Transverse colon (tissue), 4 donors: ENCODE measurements at regions not wholly inside any gene's neighbourhood (a gene's known extent, or its start where the extent isn't known, plus 50 kb on each side); places are given as distances from the start of the nearest gene placed in this dataset.

Source experiments
- DNase-seq: peaks from one replicate; pipeline ENCODE4 v3.0.0-alpha.2; 2019
- H3K27ac ChIP-seq, 4 donors: fragments of 200-600 bp; sonication (generic); 2 replicates each; pipeline ENCODE4 v1.5.1; 2016 to 2018; ENCODE audit warnings: inconsistent platforms in 4 of 4
- H3K27me3 ChIP-seq: fragments of 200-600 bp; sonication (generic); 2 replicates; pipeline ENCODE4 v1.5.1; 2017; ENCODE audit warnings: inconsistent platforms
- H3K36me3 ChIP-seq, 4 donors: fragments of 200-600 bp; sonication (generic); 2 replicates each; pipeline ENCODE4 v1.5.1; 2017 to 2019; ENCODE audit warnings: inconsistent platforms in 4 of 4
- H3K4me1 ChIP-seq, 4 donors: fragments of 200-600 bp; sonication (generic); 2 replicates each; pipeline ENCODE4 v1.5.1; 2017 to 2020; ENCODE audit warnings: inconsistent platforms in 4 of 4
- H3K4me3 ChIP-seq, 4 donors: fragments of 200-600 bp; sonication (generic); 1 replicate in 1 of 4; 2 replicates in 3 of 4; pipeline versions ENCODE4 v1.5.1 to v1.6.1; 2017 to 2019; ENCODE audit warnings: inconsistent platforms in 4 of 4
- H3K9me3 ChIP-seq, 2 donors: fragments of 200-600 bp; sonication (generic); 2 replicates each; pipeline ENCODE4 v1.5.1; 2017 to 2019; ENCODE audit warnings: inconsistent platforms in 2 of 2
- EP300 ChIP-seq: sonication (generic); formaldehyde crosslinking; IDR thresholded peaks from one replicate; pipeline ENCODE4 v1.6.1; 2017; ENCODE audit warnings: antibody characterized with exemption, low read depth
- POLR2A ChIP-seq: fragments of 450-650 bp; IDR thresholded peaks from one replicate; pipeline ENCODE4 v1.6.1; 2016; ENCODE audit warnings: antibody characterized with exemption, mild to moderate bottlenecking, moderate library complexity
- POLR2AphosphoS5 ChIP-seq, 3 donors: sonication (generic); formaldehyde crosslinking; IDR thresholded peaks; one replicate each; pipeline ENCODE4 v1.6.1; 2016; ENCODE audit warnings: antibody characterized with exemption in 3 of 3
- WGBS, 2 donors: methylation state at CpG; one replicate each; pipeline ENCODE4 v1.1.5; 2018; ENCODE audit warnings: low coverage in 1 of 2; 5-methylcytosine and 5-hydroxymethylcytosine counted together
- in situ Hi-C, 4 donors: fragments of 200-750 bp; cut with MboI; loops; one replicate each; pipeline versions ENCODE4 v1.15.0 to v1.15.1; 2017; ENCODE audit warnings: low sequenced_read_pairs in 3 of 4, low pct_ligation_motif_present in 1 of 4, low pct_unique_long_range_greater_than_20kb in 1 of 4
- intact Hi-C: fragments of 100-400 bp; cut with DNase I; formaldehyde crosslinking; loops from one replicate; pipeline ENCODE4 v1.15.1; 2023; ENCODE audit warnings: low total_unique reads
- TF ChIP-seq, protein P1 (sequence below), 5 experiments: fragments of 200-600 bp in 3 of 5; fragments of 450-650 bp in 2 of 5; sonication (generic) in 3 of 5; IDR thresholded peaks; 1 replicate in 2 of 5; 2 replicates in 3 of 5; pipeline ENCODE4 v1.5.1; 2016 to 2017; ENCODE audit warnings: antibody characterized with exemption in 5 of 5, inconsistent platforms in 3 of 5, mild to moderate bottlenecking in 2 of 5, moderate library complexity in 1 of 5

DNA sequence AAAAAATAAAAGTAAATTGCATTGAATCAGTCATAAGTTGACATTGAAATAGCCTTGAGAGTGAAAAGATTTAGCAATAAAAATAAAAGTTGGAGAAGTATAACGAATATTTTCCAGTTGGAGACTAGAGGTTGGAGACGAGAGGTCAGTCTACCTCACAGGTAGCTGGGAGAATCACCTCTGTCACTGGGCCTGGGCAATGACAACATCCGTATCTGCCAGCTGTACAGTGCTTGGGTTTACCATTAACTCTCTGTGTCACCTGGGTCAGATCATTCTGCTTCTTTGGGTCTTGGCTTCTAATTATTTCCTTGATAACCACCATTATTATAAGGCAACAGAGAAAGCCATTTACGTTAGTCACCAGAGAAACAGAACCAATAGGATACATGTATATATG, 62.0 kb upstream of the STEAP4 start:
- no peaks in the 10 kb centered on the region for H3K27me3 ChIP-seq
- no peak overlapping the region for H3K4me3 ChIP-seq
- 85% methylated on average over 2 to 4 of the region's 4 CpGs for WGBS, 2 donors
- in situ Hi-C loops (no loop called here), intact Hi-C loops (no loop called here)
- H3K9me3 ChIP-seq: no peaks in the 10 kb centered on the region
- TF ChIP-seq POLR2A: no peak
- H3K4me1 ChIP-seq: no peaks in the 10 kb centered on the region
- no peak for DNase-seq
- no peak overlapping the region for H3K27ac ChIP-seq
- no peaks in the 10 kb centered on the region for H3K36me3 ChIP-seq

DNA sequence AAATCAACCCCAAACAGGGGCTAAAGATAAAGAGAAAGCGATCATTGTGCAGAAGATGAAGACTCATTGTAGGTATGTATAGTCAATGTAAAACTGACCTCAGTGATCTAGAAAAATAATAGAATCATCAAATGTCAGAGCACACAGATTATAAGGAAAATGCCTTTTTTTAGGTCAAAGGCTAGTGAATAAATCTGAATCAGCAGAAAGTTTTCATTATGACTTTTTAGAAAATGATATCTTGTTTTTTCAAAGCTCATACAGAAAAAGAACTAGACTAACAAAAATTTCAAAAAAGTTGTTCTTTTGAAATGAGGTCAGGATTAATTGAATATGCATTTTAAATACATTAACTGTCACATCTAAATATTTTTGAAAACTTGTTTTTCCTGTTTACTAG, 60.2 kb upstream of the STEAP4 start:
- no peaks in the 10 kb centered on the region for H3K27me3 ChIP-seq
- H3K9me3 ChIP-seq: no peaks in the 10 kb centered on the region
- TF ChIP-seq EP300: no peak
- TF ChIP-seq POLR2AphosphoS5 (IDR thresholded peaks at IDR 0.05): no peak
- TF ChIP-seq, protein P1, sequence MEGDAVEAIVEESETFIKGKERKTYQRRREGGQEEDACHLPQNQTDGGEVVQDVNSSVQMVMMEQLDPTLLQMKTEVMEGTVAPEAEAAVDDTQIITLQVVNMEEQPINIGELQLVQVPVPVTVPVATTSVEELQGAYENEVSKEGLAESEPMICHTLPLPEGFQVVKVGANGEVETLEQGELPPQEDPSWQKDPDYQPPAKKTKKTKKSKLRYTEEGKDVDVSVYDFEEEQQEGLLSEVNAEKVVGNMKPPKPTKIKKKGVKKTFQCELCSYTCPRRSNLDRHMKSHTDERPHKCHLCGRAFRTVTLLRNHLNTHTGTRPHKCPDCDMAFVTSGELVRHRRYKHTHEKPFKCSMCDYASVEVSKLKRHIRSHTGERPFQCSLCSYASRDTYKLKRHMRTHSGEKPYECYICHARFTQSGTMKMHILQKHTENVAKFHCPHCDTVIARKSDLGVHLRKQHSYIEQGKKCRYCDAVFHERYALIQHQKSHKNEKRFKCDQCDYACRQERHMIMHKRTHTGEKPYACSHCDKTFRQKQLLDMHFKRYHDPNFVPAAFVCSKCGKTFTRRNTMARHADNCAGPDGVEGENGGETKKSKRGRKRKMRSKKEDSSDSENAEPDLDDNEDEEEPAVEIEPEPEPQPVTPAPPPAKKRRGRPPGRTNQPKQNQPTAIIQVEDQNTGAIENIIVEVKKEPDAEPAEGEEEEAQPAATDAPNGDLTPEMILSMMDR (IDR thresholded peaks at IDR 0.05): no peak
- no peak for TF ChIP-seq POLR2A
- intact Hi-C loops: no loop called here
- no peaks in the 10 kb centered on the region for H3K36me3 ChIP-seq
- H3K4me1 ChIP-seq: no peaks in the 10 kb centered on the region
- in situ Hi-C loops: no loop called here
- 88 to 90% methylated on average over 1 of the region's 1 CpG for WGBS, 2 donors
- no peak for DNase-seq
- H3K27ac ChIP-seq: no peak overlapping the region
- H3K4me3 ChIP-seq: no peak overlapping the region

DNA sequence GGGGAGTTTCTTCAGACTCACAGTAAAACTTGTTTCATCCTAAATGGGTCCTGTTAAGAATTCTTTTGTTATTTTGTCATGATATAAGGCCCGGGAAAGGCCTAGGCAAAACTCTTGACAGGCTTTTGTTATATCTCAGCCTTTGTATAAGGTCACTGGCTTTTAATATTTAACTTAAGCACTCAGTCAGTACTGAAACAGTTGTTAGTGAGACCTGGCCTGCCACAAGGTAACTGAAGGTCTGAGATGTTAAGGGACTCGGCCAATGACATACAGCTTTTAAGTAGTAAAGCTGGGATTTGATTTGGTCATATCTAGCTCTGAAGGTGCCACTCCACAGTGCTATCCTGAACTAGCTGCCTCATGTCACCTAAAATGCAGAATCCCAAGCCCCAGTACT, 57.2 kb upstream of the STEAP4 start:
- Histone ChIP-seq H3K9me3 (no peaks in the 10 kb centered on the region), H3K4me1 (no peaks in the 10 kb centered on the region), H3K36me3 (no peaks in the 10 kb centered on the region), H3K4me3 (no peak overlapping the region), H3K27ac (no peak overlapping the region), H3K27me3 (no peaks in the 10 kb centered on the region)
- DNase-seq: no peak
- 75 to 90% methylated on average over 2 of the region's 2 CpGs for WGBS, 2 donors
- TF ChIP-seq, protein P1 (IDR thresholded peaks at IDR 0.05): no peak
- no peak for TF ChIP-seq EP300
- TF ChIP-seq POLR2AphosphoS5 (IDR thresholded peaks at IDR 0.05): no peak
- TF ChIP-seq POLR2A: no peak
- intact Hi-C loops (no loop called here), in situ Hi-C loops (no loop called here)

DNA sequence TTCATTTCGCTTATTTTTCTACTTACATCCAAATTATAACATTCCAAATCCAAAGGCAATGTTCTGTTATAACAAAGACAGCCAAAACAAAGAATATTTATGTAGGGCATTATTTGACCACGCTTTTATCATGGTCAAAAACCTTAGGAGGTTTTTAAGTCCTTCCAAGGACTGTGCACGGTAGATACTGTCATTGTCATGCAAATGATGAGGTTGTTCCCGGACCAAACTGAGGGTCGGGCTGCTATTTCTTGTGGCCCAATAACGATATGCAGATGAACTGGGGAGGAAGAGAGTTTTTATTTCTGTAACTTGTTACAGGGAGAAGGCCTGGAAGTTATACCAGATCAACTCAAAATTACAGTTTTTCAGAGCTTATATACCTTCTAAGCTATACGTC, 56.6 kb upstream of the STEAP4 start:
- in situ Hi-C loops (no loop called here), intact Hi-C loops (no loop called here)
- Histone ChIP-seq H3K4me1 (peaks cover 0 to 1% (median 0%) of the 10 kb centered on the region in 4 donors), H3K9me3 (no peaks in the 10 kb centered on the region), H3K27ac (no peak overlapping the region), H3K27me3 (no peaks in the 10 kb centered on the region), H3K36me3 (no peaks in the 10 kb centered on the region), H3K4me3 (no peak overlapping the region)
- WGBS, 2 donors: 85 to 89% methylated on average over 7 of the region's 7 CpGs
- TF ChIP-seq POLR2AphosphoS5 (IDR thresholded peaks at IDR 0.05): no peak
- TF ChIP-seq, protein P1 (IDR thresholded peaks at IDR 0.05): no peak
- no peak for TF ChIP-seq EP300
- TF ChIP-seq POLR2A: no peak
- DNase-seq: no peak

DNA sequence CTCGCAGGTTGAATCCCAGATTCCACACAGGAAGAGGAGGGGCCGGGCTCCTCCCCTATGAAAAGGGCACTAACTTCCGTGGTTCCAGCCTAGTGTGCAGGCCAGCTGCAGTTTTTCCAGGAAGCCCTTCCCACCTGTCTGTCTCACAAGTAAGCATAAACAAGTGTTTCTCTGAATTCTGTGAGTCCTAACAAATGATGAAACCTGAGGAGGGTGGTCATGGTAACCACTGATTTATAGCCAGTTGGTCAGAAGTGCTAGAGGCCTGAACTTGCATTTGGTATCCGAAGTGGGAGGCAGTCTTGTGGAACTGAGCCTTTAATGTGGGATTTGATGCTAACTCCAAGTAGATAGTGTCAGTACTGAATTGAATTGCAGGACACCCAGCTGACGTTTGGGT, 54.7 kb upstream of the STEAP4 start:
- H3K27me3 ChIP-seq: no peaks in the 10 kb centered on the region
- no peak overlapping the region for H3K27ac ChIP-seq
- TF ChIP-seq POLR2A (no peak), POLR2AphosphoS5 (IDR thresholded peaks at IDR 0.05) (no peak), EP300 (no peak)
- TF ChIP-seq, protein P1 (IDR thresholded peaks at IDR 0.05): no peak
- H3K4me1 ChIP-seq: peaks cover 0 to 10% (median 0%) of the 10 kb centered on the region in 4 donors
- intact Hi-C loops (no loop called here), in situ Hi-C loops (no loop called here)
- H3K36me3 ChIP-seq: no peaks in the 10 kb centered on the region
- WGBS, 2 donors: 67 to 71% methylated on average over 1 to 5 of the region's 5 CpGs
- no peak for DNase-seq
- H3K4me3 ChIP-seq: no peak overlapping the region
- H3K9me3 ChIP-seq: no peaks in the 10 kb centered on the region
